LNCaP clone FGC (cell line): ENCODE measurements at regions not wholly inside any gene's neighbourhood (a gene's known extent, or its start where the extent isn't known, plus 50 kb on each side); places are given as distances from the start of the nearest gene placed in this dataset.

Source experiments
- DNase-seq: peaks from one replicate; pipeline ENCODE4 v3.0.0-alpha.2; 2011; ENCODE audit warnings: low read depth
- H3K4me3 ChIP-seq: 2 replicates; pipeline ENCODE4 v1.5.1; 2011; ENCODE audit warnings: mild to moderate bottlenecking, low read depth, low read length, control low read depth
- TF ChIP-seq, protein P1 (sequence below): IDR thresholded peaks from 2 replicates; pipeline ENCODE4 v1.5.1; 2012; ENCODE audit warnings: mild to moderate bottlenecking; ENCODE audit not compliant: control insufficient read depth, insufficient read depth; ENCODE audit errors: extremely low read depth

DNA sequence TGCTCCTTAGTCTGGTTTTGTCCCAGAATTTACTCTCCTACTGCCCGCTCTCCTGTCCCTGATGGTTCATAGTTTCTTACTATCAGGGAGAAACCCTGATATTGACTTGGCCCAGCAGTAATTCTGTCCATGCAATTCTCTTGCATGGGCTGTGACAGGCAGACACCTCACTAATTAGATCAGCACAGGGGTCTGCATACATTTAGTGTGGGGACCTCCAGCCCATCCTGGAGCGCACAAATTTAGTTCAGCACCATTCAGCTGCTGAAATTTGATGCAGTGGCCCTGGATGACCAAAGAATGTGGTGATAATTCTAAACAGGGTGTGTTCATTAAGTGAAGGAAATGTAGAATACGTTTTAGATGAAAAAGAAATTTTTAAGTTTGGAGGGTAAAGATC lies 555.5 kb upstream of the TBL1XR1 start:
- H3K4me3 ChIP-seq = no peak overlapping the region
- TF ChIP-seq, protein P1, sequence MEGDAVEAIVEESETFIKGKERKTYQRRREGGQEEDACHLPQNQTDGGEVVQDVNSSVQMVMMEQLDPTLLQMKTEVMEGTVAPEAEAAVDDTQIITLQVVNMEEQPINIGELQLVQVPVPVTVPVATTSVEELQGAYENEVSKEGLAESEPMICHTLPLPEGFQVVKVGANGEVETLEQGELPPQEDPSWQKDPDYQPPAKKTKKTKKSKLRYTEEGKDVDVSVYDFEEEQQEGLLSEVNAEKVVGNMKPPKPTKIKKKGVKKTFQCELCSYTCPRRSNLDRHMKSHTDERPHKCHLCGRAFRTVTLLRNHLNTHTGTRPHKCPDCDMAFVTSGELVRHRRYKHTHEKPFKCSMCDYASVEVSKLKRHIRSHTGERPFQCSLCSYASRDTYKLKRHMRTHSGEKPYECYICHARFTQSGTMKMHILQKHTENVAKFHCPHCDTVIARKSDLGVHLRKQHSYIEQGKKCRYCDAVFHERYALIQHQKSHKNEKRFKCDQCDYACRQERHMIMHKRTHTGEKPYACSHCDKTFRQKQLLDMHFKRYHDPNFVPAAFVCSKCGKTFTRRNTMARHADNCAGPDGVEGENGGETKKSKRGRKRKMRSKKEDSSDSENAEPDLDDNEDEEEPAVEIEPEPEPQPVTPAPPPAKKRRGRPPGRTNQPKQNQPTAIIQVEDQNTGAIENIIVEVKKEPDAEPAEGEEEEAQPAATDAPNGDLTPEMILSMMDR = no peak
- DNase-seq = no peak

DNA sequence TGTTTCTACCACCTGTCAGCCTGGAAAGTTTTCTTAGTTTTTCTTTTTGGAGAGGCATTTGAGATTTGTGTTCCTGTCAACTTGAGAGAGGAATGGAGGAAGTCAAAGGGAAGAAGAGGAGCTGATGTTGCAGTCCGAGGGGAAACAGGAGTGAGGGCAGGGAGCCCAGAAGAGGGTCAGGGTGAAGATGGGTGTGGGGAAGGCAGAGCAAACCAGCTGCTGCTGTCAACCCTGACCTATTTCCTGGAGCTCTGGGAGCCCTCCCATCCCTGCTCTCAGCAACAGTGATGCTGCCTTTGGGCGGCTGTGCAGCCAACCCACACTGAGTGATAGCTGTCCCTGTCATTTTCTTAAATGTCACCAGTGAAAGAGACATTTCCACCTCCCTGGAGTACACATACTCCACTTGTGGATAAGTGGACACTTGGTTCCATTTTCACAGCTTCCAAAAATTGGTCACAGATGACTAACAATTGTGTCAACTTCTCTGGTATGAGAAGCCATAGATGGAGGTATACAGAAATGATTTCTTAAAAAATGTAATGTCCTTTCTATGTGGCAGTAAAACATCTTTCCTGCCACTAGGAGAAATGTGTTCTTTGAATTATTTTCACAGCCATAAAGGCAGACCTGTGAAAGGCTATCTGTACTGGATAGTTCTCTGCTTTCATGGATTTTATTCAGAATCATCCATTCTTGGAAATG lies 556.3 kb upstream of the TBL1XR1 start:
- DNase-seq = no peak
- TF ChIP-seq, protein P1 = no peak
- no peak overlapping the region for H3K4me3 ChIP-seq

DNA sequence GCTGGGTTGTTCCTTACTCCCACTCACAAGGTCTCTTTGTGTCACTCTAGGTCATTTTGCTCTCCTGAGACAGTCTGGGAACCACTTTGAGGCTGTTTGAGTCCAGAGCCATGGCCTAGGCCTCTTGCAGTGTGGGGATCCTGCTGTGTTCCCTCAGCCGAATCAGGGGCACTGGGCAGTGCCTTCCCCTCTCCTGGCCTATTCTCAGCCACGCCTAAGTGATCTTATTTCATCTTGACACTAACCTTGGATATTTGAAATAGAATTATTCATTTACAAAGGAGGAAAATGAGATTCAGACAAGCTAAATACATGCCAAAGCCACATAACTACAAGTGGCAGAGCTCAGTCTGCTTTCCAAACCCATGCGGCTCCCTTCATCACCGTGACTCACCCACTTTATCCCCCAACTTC lies 557.2 kb upstream of the TBL1XR1 start:
- no peak overlapping the region for H3K4me3 ChIP-seq
- TF ChIP-seq, protein P1 = no peak
- DNase-seq = no peak

DNA sequence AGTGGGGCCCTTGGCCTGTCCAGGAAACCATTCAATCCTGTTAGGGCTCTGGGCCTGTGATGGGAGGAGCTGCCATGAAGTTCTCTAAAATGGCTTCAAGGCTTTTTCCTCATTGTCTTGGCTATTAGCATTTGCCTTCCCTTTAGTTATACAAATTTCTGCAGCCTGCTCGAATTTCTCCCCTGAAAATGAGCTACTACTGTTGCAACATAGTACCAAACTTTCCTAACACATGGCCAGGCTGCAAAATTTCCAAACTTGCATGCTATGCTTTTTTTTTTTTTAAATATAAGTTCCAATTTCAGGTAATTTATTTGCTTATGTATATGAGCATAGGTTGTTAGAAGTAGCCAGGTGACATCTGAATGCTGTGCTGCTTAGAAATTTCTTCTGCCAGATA lies 560.8 kb upstream of the TBL1XR1 start:
- no peak overlapping the region for H3K4me3 ChIP-seq
- TF ChIP-seq, protein P1 = no peak
- no peak for DNase-seq

DNA sequence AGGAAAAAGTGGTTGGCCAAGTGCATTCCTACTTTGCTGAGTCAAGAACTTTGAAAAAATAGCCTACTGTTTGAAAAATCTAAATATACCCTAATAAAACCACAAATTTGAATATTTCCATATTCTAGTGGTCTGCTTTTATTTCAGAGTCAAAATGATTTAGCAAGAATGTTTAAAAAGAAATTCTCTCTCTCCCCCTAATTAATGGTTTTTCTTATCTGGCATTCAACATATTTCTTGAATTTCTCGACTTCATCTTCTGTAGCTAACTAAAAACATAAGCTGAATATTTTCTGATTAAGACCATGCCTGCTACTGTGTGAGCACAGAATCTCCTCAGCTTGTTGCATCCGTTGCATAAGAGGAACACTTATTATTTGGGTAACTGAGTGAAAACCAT lies 563.5 kb upstream of the TBL1XR1 start:
- no peak for DNase-seq
- TF ChIP-seq, protein P1 = no peak
- H3K4me3 ChIP-seq = no peak overlapping the region

DNA sequence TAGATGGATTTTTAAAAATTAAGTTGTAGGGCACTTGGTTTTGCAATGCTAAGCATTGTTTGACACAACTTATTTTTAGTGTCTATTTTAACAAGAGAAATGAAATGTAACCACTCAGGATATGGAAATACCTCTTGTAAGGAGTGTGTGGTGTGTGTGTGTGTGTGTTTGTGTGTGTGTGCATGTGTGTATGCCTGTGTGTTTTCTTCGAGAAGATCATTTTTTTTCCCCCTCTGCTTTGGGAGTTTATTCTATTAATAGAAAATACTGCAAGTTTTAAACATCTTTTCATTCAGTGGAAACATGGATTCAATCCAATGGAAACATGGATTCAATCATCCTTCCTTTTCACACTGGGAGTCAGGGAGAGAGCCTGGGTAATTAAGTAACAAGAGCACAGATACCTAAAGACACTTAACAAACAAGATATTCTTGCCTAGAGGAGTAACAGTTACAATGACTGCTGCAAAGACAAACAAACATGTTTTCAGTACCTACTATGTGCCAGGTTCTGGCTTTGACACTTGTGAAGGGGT lies 567.2 kb upstream of the TBL1XR1 start:
- no peak overlapping the region for H3K4me3 ChIP-seq
- TF ChIP-seq, protein P1 = no peak
- no peak for DNase-seq

DNA sequence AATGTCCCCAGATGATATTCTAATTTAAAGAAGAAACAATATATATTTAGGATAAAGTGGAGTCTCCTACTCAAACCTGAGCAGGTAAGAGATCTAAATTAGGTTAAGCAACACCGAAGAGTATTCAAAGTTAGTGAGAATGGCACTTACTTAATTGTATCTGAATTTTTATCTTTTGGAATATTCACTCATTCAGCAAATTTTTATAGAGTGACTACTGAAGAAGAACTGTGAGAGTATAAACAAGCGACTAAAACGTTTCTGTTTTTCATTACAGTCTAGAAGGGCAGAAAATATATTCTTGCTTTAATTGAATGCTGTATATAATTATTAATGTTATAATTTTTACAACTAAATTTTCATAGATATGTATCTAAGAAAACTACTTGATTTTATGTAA lies 567.7 kb upstream of the TBL1XR1 start:
- no peak overlapping the region for H3K4me3 ChIP-seq
- TF ChIP-seq, protein P1 = no peak
- DNase-seq = no peak
